HG03442 (cell line): ENCODE measurements at regions not wholly inside any gene's neighbourhood (a gene's known extent, or its start where the extent isn't known, plus 50 kb on each side); places are given as distances from the start of the nearest gene placed in this dataset.
"Not testable (repeated sequence)": the region's sequence is repeated elsewhere in the genome, so short reads cannot be mapped to it uniquely, and the experiment has no call there.

ENCODE experiments used
- ATAC-seq: cut with Tn5 transposase; IDR thresholded peaks from one replicate; pipeline ENCODE4 v1.9.1; 2021; ENCODE audit warnings: mild to moderate bottlenecking, moderate library complexity; ENCODE audit not compliant: unreplicated experiment

GRCh38 chr11:79508461-79508860 is 67.6 kb upstream of the TENM4 start:
- ATAC-seq = no peak

GRCh38 chr11:79507706-79508105 is 66.9 kb upstream of the TENM4 start:
- no peak for ATAC-seq

GRCh38 chr11:79506734-79507344 is 66.0 kb upstream of the TENM4 start:
- ATAC-seq = no peak

DNA sequence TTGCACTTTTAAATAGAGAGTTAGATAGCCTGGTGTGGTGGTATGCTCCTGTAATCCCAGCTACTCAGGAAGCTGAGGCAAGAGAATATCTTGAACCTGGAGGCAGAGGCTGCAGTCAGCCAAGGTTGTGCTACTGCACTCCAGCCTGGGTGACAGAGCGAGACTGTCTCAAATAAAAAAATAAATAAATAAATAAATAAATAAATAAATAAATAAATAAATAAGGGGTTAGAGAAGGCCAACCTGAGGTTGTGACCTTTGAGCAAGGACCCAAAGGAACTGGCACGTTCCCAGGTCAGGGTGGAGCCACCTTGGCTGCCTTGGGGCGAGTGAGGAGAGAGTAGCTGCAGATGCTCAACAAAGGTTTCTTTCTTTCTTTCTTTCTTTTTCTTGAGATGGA is 65.3 kb upstream of the TENM4 start:
- no peak for ATAC-seq

- no peak for ATAC-seq
These were observed 62.2 kb upstream of the TENM4 start for GRCh38 chr11:79503028-79503427.

DNA sequence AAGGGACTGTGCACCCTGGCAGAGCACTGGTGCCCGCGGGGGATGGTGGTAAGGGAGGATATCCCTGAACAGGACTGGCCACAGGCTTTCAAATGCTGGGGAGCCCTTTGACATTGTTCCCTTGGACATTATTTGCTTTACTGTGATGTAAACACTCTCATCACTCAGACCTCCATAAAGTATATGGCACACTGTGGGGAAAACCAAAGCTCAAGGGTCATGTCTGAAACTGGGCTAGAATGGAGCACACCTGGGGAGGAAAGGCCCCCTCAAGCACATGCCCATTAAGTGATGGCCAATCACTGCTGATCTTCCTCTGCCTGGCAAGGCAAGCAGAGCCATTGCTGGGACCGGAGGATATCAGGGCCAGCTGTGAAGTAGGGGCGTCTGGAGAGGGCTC is 60.9 kb upstream of the TENM4 start:
- no peak for ATAC-seq

DNA sequence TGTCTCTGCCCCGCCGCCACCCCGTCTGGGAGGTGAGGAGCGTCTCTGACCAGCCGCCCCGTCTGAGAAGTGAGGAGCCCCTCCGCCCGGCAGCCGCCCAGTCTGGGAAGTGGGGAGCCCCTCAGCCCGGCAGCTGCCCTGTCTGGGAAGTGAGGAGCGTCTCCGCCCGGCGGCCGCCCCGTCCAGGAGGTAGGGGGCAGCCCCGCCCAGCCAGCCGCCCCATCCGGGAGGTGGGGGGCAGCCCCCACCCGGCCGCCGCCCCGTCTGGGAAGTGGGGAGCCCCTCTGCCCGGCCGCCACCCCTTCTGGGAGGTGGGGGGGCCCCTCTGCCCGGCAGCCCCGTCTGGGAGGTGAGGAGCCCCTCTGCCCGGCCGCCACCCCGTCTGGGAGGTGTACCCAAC is 59.1 kb upstream of the TENM4 start:
- not testable (repeated sequence) for ATAC-seq

DNA sequence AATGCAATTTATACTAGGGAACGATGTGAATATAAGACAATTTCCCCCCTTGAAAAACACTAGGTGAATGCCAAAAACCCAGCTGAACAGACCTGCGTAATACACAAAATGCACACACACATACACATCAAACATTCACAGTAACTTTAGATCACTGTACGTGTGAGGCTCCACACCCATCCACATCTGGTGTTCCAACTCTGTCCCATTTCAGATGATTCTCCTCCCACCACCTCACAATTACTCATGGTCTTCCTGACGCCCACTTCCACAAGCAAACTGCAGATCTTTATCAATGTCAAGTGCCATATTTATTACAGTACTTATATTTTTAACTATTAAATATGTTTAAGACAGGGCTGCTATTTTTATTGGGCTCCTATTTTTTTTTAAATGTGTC is 57.8 kb upstream of the TENM4 start:
- no peak for ATAC-seq

DNA sequence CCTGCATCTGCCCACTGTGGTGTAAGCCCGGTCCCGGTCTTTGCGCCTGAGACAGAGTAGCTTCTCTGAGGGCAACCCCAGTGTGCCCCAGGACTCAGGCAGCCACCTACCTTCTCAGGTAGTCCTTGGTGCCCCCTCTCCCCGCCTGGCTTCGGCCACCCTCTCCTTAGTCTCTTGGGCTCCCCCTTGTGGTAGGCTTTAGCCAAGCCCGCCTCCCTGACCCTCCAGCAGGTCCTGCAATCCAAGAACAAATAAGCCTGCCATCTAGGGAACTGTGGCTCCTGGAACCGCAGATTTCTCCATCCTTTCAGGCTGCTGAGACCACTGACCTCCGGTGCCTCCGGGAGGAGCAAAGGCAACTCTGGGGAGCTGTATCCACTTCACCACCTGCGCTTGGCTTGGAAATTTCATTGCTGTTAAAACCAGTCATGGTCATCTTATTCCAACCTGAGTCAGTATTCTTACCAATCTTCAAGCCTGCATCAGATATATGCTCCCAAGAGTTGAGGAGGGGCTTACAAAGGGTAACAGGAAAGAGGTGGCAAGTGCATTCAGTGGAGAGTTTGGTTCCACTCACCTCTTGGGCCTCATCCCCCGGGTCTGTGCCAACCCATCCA is 52.8 kb upstream of the TENM4 start:
- peak; percentile 78 for ATAC-seq

GRCh38 chr11:79492008-79492407 is 51.2 kb upstream of the TENM4 start:
- ATAC-seq = no peak
